K562 (cell line): ENCODE measurements at regions not wholly inside any gene's neighbourhood (a gene's known extent, or its start where the extent isn't known, plus 50 kb on each side); places are given as distances from the start of the nearest gene placed in this dataset.
A peak's percentile ranks its signal among the peaks of the same experiment; 100 is the strongest.

ENCODE experiments used
- ATAC-seq: fragments of 200-7000 bp; cut with Tn5 transposase; 3 replicates; pipeline ENCODE4 v1.9.1; 2020; ENCODE audit warnings: moderate library complexity
- BruUV-seq: library from RNA; stranded (reverse); fragments of 400-500 nt; replicated peaks from 2 replicates; lab custom pipeline; 2021; lab: Mats Ljungman, UMichigan
- CTCF ChIA-PET: fragments of 300-600 bp; formaldehyde crosslinking; extraction: SDS; loops from one replicate; lab custom pipeline; 2021; ENCODE audit warnings: low intra/inter-chr PET ratio; lab: Yijun Ruan, JAX
- POLR2A ChIA-PET: fragments of 300-600, 350-650 bp; sonication (Branson Sonifier 250); formaldehyde crosslinking; extraction: SDS; loops from one replicate; lab custom pipeline; 2021; ENCODE audit warnings: antibody characterized with exemption, inconsistent platforms; lab: Yijun Ruan, JAX
- DNase-seq, 4 experiments: peaks; one replicate each; pipeline versions ENCODE4 v3.0.0 to v3.0.0-alpha.2; 2011 to 2018; ENCODE audit warnings: low spot score in 3 of 4, mixed read lengths in 3 of 4; ENCODE audit errors: extremely low read depth in 1 of 4
- FAIRE-seq: peaks from 2 replicates; lab custom pipeline; 2011; peaks lifted over from hg19 to GRCh38; lab: Jason Lieb, UNC
- H2AFZ ChIP-seq: 2 replicates; pipeline ENCODE4 v1.6.0; 2011; ENCODE audit warnings: low read depth, low read length, control low read depth, inconsistent platforms
- H3K27ac ChIP-seq: fragments of 200-600 bp; 3 replicates; pipeline ENCODE4 v1.8.0; 2011; ENCODE audit warnings: low read depth, mild to moderate bottlenecking, control low read depth, inconsistent platforms, low read length, moderate library complexity, mixed read lengths; ENCODE audit errors: extremely low read depth
- H3K27me3 ChIP-seq, 2 experiments: fragments of 300-600 bp in 1 of 2; 2 replicates in 1 of 2; 3 replicates in 1 of 2; pipeline versions ENCODE4 v1.6.0 to v1.8.0; 2011; ENCODE audit warnings: inconsistent platforms in 2 of 2, low read length in 2 of 2, mild to moderate bottlenecking in 1 of 2, mixed read lengths in 1 of 2, moderate library complexity in 1 of 2; ENCODE audit not compliant: control insufficient read depth in 2 of 2, insufficient read depth in 2 of 2
- H3K36me3 ChIP-seq: fragments of 300-600 bp; 3 replicates; pipeline ENCODE4 v1.8.0; 2011; ENCODE audit warnings: mild to moderate bottlenecking, low read length, inconsistent platforms; ENCODE audit not compliant: control insufficient read depth, insufficient read depth
- H3K4me1 ChIP-seq, 2 experiments: fragments of 200-600 bp in 1 of 2; replicated peaks in 1 of 2; 2 replicates in 1 of 2; 3 replicates in 1 of 2; pipeline versions ENCODE4 v1.5.1 to v1.8.0; 2011; ENCODE audit warnings: inconsistent platforms in 2 of 2, low read length in 2 of 2, mild to moderate bottlenecking in 1 of 2, mixed read lengths in 1 of 2, moderate library complexity in 1 of 2; ENCODE audit not compliant: control insufficient read depth in 2 of 2, insufficient read depth in 2 of 2
- H3K4me2 ChIP-seq: 2 replicates; pipeline ENCODE4 v1.6.1; 2011; ENCODE audit warnings: low read length, control low read depth, inconsistent platforms, mixed read lengths; ENCODE audit not compliant: insufficient read depth
- H3K4me3 ChIP-seq: fragments of 200-600 bp; sonication (generic), shearing (Covaris generic); 2 replicates; pipeline ENCODE4 v1.5.1; 2016; ENCODE audit warnings: control low read depth, inconsistent platforms
- H3K79me2 ChIP-seq: fragments of 200-600 bp; 3 replicates; pipeline ENCODE4 v1.8.0; 2011; ENCODE audit warnings: low read length, inconsistent platforms; ENCODE audit not compliant: control insufficient read depth, insufficient read depth
- H3K9ac ChIP-seq, 2 experiments: 2 replicates each; pipeline versions ENCODE4 v1.6.0 to v1.6.1; 2011; ENCODE audit warnings: low read depth in 2 of 2, low read length in 2 of 2, control low read depth in 1 of 2, inconsistent platforms in 1 of 2, mild to moderate bottlenecking in 1 of 2, mixed read lengths in 1 of 2; ENCODE audit not compliant: insufficient read depth in 1 of 2
- H3K9me1 ChIP-seq: one replicate; pipeline ENCODE4 v1.6.0; 2011; ENCODE audit warnings: inconsistent platforms, mild to moderate bottlenecking, low read length, moderate library complexity; ENCODE audit not compliant: control insufficient read depth, insufficient read depth
- H3K9me3 ChIP-seq: replicated peaks from 2 replicates; pipeline ENCODE4 v1.5.1; 2011; ENCODE audit warnings: low read depth, low read length, inconsistent platforms; ENCODE audit not compliant: control insufficient read depth, insufficient read depth
- H4K20me1 ChIP-seq: replicated peaks from 2 replicates; pipeline ENCODE4 v1.6.1; 2011; ENCODE audit warnings: low read length, inconsistent platforms, mixed read lengths; ENCODE audit not compliant: control insufficient read depth, insufficient read depth
- C11orf30 ChIP-seq: fragments of 450-650 bp; IDR thresholded peaks from 2 replicates; pipeline ENCODE4 v1.6.1; 2016; ENCODE audit warnings: low read depth, mild to moderate bottlenecking
- CREB5 ChIP-seq: fragments of 250-450 bp; sonication (Bioruptor Pico); IDR thresholded peaks from 2 replicates; pipeline ENCODE4 v1.5.0; 2020; ENCODE audit warnings: mild to moderate bottlenecking
- ELF1 ChIP-seq: fragments of 200-800 bp; sonication (Bioruptor generic); IDR thresholded peaks from 2 replicates; pipeline ENCODE4 v1.6.1; 2016; ENCODE audit warnings: missing genetic modification characterization, missing compliant biosample characterization
- FOXA3 ChIP-seq, 2 experiments: fragments of 450-650 bp in 1 of 2; sonication (generic) in 1 of 2; formaldehyde crosslinking; IDR thresholded peaks in 1 of 2; conservative IDR thresholded peaks in 1 of 2; 2 replicates each; pipeline versions ENCODE4 v1.4.0 to v1.8.0; 2020 to 2022; ENCODE audit warnings: mild to moderate bottlenecking in 2 of 2, missing genetic modification reagents in 1 of 2
- HOXB6 ChIP-seq: fragments of 250-450 bp; sonication (Bioruptor Pico); IDR thresholded peaks from 2 replicates; pipeline ENCODE4 v1.5.1; 2022; ENCODE audit warnings: mild to moderate bottlenecking, borderline replicate concordance
- KLF6 ChIP-seq: fragments of 250-450 bp; sonication (Bioruptor Pico); IDR thresholded peaks from 2 replicates; pipeline ENCODE4 v1.4.0; 2020; ENCODE audit warnings: mild to moderate bottlenecking, moderate library complexity, borderline replicate concordance
- POLR2G ChIP-seq: fragments of 200-400 bp; formaldehyde crosslinking; IDR thresholded peaks from 2 replicates; pipeline ENCODE4 v1.6.1; 2017; ENCODE audit warnings: low read depth, mild to moderate bottlenecking, antibody characterized with exemption, low read length, moderate library complexity
- RBM15 ChIP-seq: fragments of 200-400 bp; formaldehyde crosslinking; IDR thresholded peaks from 2 replicates; pipeline ENCODE4 v1.6.1; 2018; ENCODE audit warnings: mild to moderate bottlenecking, low read length, moderate library complexity; ENCODE audit not compliant: insufficient read depth
- THAP7 ChIP-seq: fragments of 250-450 bp; sonication (Bioruptor Pico); IDR thresholded peaks from 2 replicates; pipeline ENCODE4 v1.5.0; 2021
- TOE1 ChIP-seq, 2 experiments: fragments of 450-650 bp in 1 of 2; sonication (generic) in 1 of 2; formaldehyde crosslinking in 1 of 2; IDR thresholded peaks; 2 replicates each; pipeline versions ENCODE4 v1.7.1 to v1.8.0; 2016 to 2022; ENCODE audit warnings: borderline replicate concordance in 2 of 2, mild to moderate bottlenecking in 2 of 2, antibody characterized with exemption in 1 of 2, inconsistent platforms in 1 of 2, low read depth in 1 of 2, missing genetic modification reagents in 1 of 2, moderate library complexity in 1 of 2
- ZBTB49 ChIP-seq: sonication (generic); formaldehyde crosslinking; IDR thresholded peaks from 2 replicates; pipeline ENCODE4 v1.8.0; 2022; ENCODE audit warnings: missing genetic modification reagents, mild to moderate bottlenecking, borderline replicate concordance
- ZNF316 ChIP-seq: fragments of 450-650 bp; IDR thresholded peaks from 2 replicates; pipeline ENCODE4 v1.6.1; 2016
- WGBS: fragments of 100-300 bp; shearing (Covaris generic); methylation state at CpG from one replicate; pipeline ENCODE4 v1.1.6; 2016; ENCODE audit warnings: low coverage, mixed read lengths; ENCODE audit not compliant: insufficient coverage; ENCODE audit errors: missing lambda C conversion rate; 5-methylcytosine and 5-hydroxymethylcytosine counted together
- in situ Hi-C: fragments of 300-500 bp; cut with MboI; formaldehyde crosslinking; loops from 4 replicates; pipeline ENCODE4 v1.15.0; 2018; ENCODE audit warnings: inconsistent platforms, mixed read lengths
- intact Hi-C: fragments of 100-400 bp; cut with micrococcal nuclease; formaldehyde crosslinking; loops from 2 replicates; pipeline ENCODE4 v1.14.2; 2022

- no peak for TF ChIP-seq ZBTB49 (CRISPR knock-in tag)
- TF ChIP-seq HOXB6 (CRISPR knock-in tag), result no peak
Observed at GRCh38 chr5:4647955-4648354, 492.2 kb upstream of the ADAMTS16 start (continued).

GRCh38 chr5:4651806-4652565, 488.1 kb upstream of the ADAMTS16 start:
- H3K4me3 ChIP-seq, result no peak overlapping the region
- H3K9ac ChIP-seq, result no peak overlapping the region
- no peaks in the 10 kb centered on the region; the same call in 1 of the 2 replicates for H3K9me3 ChIP-seq
- H4K20me1 ChIP-seq, result no peaks in the 10 kb centered on the region
- intact Hi-C loops (no loop called here), in situ Hi-C loops (no loop called here)
- ChIA-PET CTCF (no interaction called here), POLR2A (no interaction called here)
- H2AFZ ChIP-seq, result no peak overlapping the region
- BruUV-seq, result no TSS peak
- H3K79me2 ChIP-seq, result no peaks in the 10 kb centered on the region
- no peaks in the 10 kb centered on the region for H3K4me1 ChIP-seq
- H3K27ac ChIP-seq, result no peak overlapping the region
- DNase-seq (no peak), FAIRE-seq (no peak), ATAC-seq (no peak)
- 4% methylated on average over 6 of the region's 6 CpGs for WGBS
- H3K27me3 ChIP-seq, result no peaks in the 10 kb centered on the region
- TF ChIP-seq RBM15 (no peak), TOE1 (IDR thresholded peaks at IDR 0.05; ENCODE audit: borderline replicate concordance) (no peak), TOE1 (CRISPR knock-in tag; IDR thresholded peaks at IDR 0.05; ENCODE audit: borderline replicate concordance, low read depth) (no peak), THAP7 (CRISPR knock-in tag) (no peak), CREB5 (no peak), ELF1 (tag) (no peak), KLF6 (CRISPR knock-in tag) (no peak), FOXA3 (CRISPR knock-in tag; conservative IDR thresholded peaks at IDR 0.05 in 1 of 2, IDR thresholded peaks at IDR 0.05 in 1 of 2) (no peak), C11orf30 (peak; percentile 25; the same call in 1 of the 2 replicates), POLR2G (no peak), ZNF316 (peak; percentile 31; the same call in 1 of the 2 replicates)
- H3K4me2 ChIP-seq, result no peak overlapping the region
- H3K36me3 ChIP-seq, result no peaks in the 10 kb centered on the region
- H3K9me1 ChIP-seq, result no peaks in the 10 kb centered on the region
